SJCRH30 (cell line): ENCODE measurements at regions not wholly inside any gene's neighbourhood (a gene's known extent, or its start where the extent isn't known, plus 50 kb on each side); places are given as distances from the start of the nearest gene placed in this dataset.

ENCODE experiments used
- DNase-seq, 2 experiments: peaks; one replicate each; pipeline ENCODE4 v3.0.0-alpha.2; 2015 to 2020
- H3K27ac ChIP-seq: fragments of 250-450 bp; sonication (Bioruptor Pico); 2 replicates; pipeline ENCODE4 v1.5.1; 2020; ENCODE audit warnings: mild to moderate bottlenecking, moderate library complexity
- H3K27me3 ChIP-seq: fragments of 250-450 bp; sonication (Bioruptor Pico); 2 replicates; pipeline ENCODE4 v1.5.1; 2020; ENCODE audit warnings: mild to moderate bottlenecking, moderate library complexity
- H3K36me3 ChIP-seq: fragments of 250-450 bp; sonication (Bioruptor Pico); 2 replicates; pipeline ENCODE4 v1.5.1; 2020; ENCODE audit warnings: mild to moderate bottlenecking, moderate library complexity
- H3K4me1 ChIP-seq: fragments of 250-450 bp; sonication (Bioruptor Pico); 2 replicates; pipeline ENCODE4 v1.5.1; 2020; ENCODE audit warnings: mild to moderate bottlenecking, moderate library complexity
- H3K4me3 ChIP-seq: fragments of 250-450 bp; sonication (Bioruptor Pico); 2 replicates; pipeline ENCODE4 v1.5.1; 2020; ENCODE audit warnings: mild to moderate bottlenecking, moderate library complexity
- H3K9me3 ChIP-seq: fragments of 250-450 bp; sonication (Bioruptor Pico); replicated peaks from 2 replicates; pipeline ENCODE4 v1.5.1; 2020; ENCODE audit warnings: mild to moderate bottlenecking, moderate library complexity

GRCh38 chr4:137156054-137156453 is 376.2 kb downstream of the PCDH18 start:
- no peak for DNase-seq
- Histone ChIP-seq H3K4me1 (no peaks in the 10 kb centered on the region), H3K36me3 (no peaks in the 10 kb centered on the region), H3K27ac (no peak overlapping the region), H3K9me3 (no peaks in the 10 kb centered on the region), H3K27me3 (no peaks in the 10 kb centered on the region), H3K4me3 (no peak overlapping the region)

GRCh38 chr4:137131201-137131600 is 401.1 kb downstream of the PCDH18 start:
- no peak for DNase-seq
- Histone ChIP-seq H3K4me3 (no peak overlapping the region), H3K27ac (no peak overlapping the region), H3K9me3 (no peaks in the 10 kb centered on the region), H3K36me3 (no peaks in the 10 kb centered on the region), H3K4me1 (no peaks in the 10 kb centered on the region), H3K27me3 (no peaks in the 10 kb centered on the region)

- Histone ChIP-seq H3K36me3 (no peaks in the 10 kb centered on the region), H3K27me3 (no peaks in the 10 kb centered on the region), H3K27ac (no peak overlapping the region), H3K9me3 (no peaks in the 10 kb centered on the region), H3K4me3 (no peak overlapping the region), H3K4me1 (no peaks in the 10 kb centered on the region)
- no peak for DNase-seq
These were observed 402.4 kb downstream of the PCDH18 start for GRCh38 chr4:137129845-137130244.

GRCh38 chr4:137129441-137129840 is 402.9 kb downstream of the PCDH18 start:
- no peaks in the 10 kb centered on the region for H3K36me3 ChIP-seq
- DNase-seq: no peak
- H3K4me1 ChIP-seq: no peaks in the 10 kb centered on the region
- H3K27ac ChIP-seq: no peak overlapping the region
- no peaks in the 10 kb centered on the region for H3K9me3 ChIP-seq
- no peak overlapping the region for H3K4me3 ChIP-seq
- H3K27me3 ChIP-seq: no peaks in the 10 kb centered on the region

- Histone ChIP-seq H3K36me3 (no peaks in the 10 kb centered on the region), H3K27ac (no peak overlapping the region), H3K4me1 (no peaks in the 10 kb centered on the region), H3K27me3 (no peaks in the 10 kb centered on the region), H3K9me3 (no peaks in the 10 kb centered on the region), H3K4me3 (peak overlapping the region; percentile 47)
- DNase-seq: peak; percentile 8 to 22
These were observed 407.3 kb downstream of the PCDH18 start for GRCh38 chr4:137125011-137125410.

- H3K27ac ChIP-seq: no peak overlapping the region
- H3K4me1 ChIP-seq: no peaks in the 10 kb centered on the region
- no peaks in the 10 kb centered on the region for H3K27me3 ChIP-seq
- no peaks in the 10 kb centered on the region for H3K9me3 ChIP-seq
- DNase-seq: peak; percentile 8 to 67
- H3K4me3 ChIP-seq: peak overlapping the region; percentile 47
- H3K36me3 ChIP-seq: no peaks in the 10 kb centered on the region
These were observed 407.9 kb downstream of the PCDH18 start for GRCh38 chr4:137124278-137124932.

GRCh38 chr4:137122876-137123275 is 409.4 kb downstream of the PCDH18 start:
- H3K36me3 ChIP-seq: no peaks in the 10 kb centered on the region
- H3K27ac ChIP-seq: no peak overlapping the region
- H3K4me3 ChIP-seq: no peak overlapping the region
- no peak for DNase-seq
- H3K4me1 ChIP-seq: no peaks in the 10 kb centered on the region
- no peaks in the 10 kb centered on the region for H3K9me3 ChIP-seq
- H3K27me3 ChIP-seq: no peaks in the 10 kb centered on the region

GRCh38 chr4:137116144-137116543 is 416.1 kb downstream of the PCDH18 start:
- no peak for DNase-seq
- H3K9me3 ChIP-seq: no peaks in the 10 kb centered on the region
- no peaks in the 10 kb centered on the region for H3K36me3 ChIP-seq
- no peak overlapping the region for H3K27ac ChIP-seq
- H3K27me3 ChIP-seq: no peaks in the 10 kb centered on the region
- H3K4me3 ChIP-seq: no peak overlapping the region
- H3K4me1 ChIP-seq: no peaks in the 10 kb centered on the region

GRCh38 chr4:137106733-137107132 is 425.6 kb downstream of the PCDH18 start:
- Histone ChIP-seq H3K9me3 (no peaks in the 10 kb centered on the region), H3K27me3 (no peaks in the 10 kb centered on the region), H3K4me1 (no peaks in the 10 kb centered on the region), H3K4me3 (no peak overlapping the region), H3K27ac (no peak overlapping the region), H3K36me3 (no peaks in the 10 kb centered on the region)
- no peak for DNase-seq

- DNase-seq: no peak
- Histone ChIP-seq H3K27ac (no peak overlapping the region), H3K4me3 (no peak overlapping the region), H3K27me3 (no peaks in the 10 kb centered on the region), H3K9me3 (no peaks in the 10 kb centered on the region), H3K36me3 (no peaks in the 10 kb centered on the region), H3K4me1 (no peaks in the 10 kb centered on the region)
These were observed 426.0 kb downstream of the PCDH18 start for GRCh38 chr4:137106287-137106686.

- Histone ChIP-seq H3K27me3 (no peaks in the 10 kb centered on the region), H3K4me3 (no peak overlapping the region), H3K36me3 (no peaks in the 10 kb centered on the region), H3K9me3 (no peaks in the 10 kb centered on the region), H3K27ac (no peak overlapping the region), H3K4me1 (no peaks in the 10 kb centered on the region)
- DNase-seq: no peak
These were observed 441.3 kb downstream of the PCDH18 start for GRCh38 chr4:137090951-137091350.

- Histone ChIP-seq H3K27ac (no peak overlapping the region), H3K4me3 (no peak overlapping the region), H3K27me3 (no peaks in the 10 kb centered on the region), H3K4me1 (no peaks in the 10 kb centered on the region), H3K9me3 (no peaks in the 10 kb centered on the region), H3K36me3 (no peaks in the 10 kb centered on the region)
- no peak for DNase-seq
These were observed 448.6 kb downstream of the PCDH18 start for GRCh38 chr4:137083571-137084135.

- Histone ChIP-seq H3K4me1 (no peaks in the 10 kb centered on the region), H3K4me3 (no peak overlapping the region), H3K27me3 (no peaks in the 10 kb centered on the region), H3K27ac (no peak overlapping the region), H3K36me3 (no peaks in the 10 kb centered on the region), H3K9me3 (no peaks in the 10 kb centered on the region)
- DNase-seq: no peak
These were observed 450.2 kb downstream of the PCDH18 start for GRCh38 chr4:137082061-137082460.

- no peaks in the 10 kb centered on the region for H3K27me3 ChIP-seq
- no peak for DNase-seq
- no peaks in the 10 kb centered on the region for H3K4me1 ChIP-seq
- H3K27ac ChIP-seq: no peak overlapping the region
- no peaks in the 10 kb centered on the region for H3K36me3 ChIP-seq
- H3K4me3 ChIP-seq: no peak overlapping the region
- no peaks in the 10 kb centered on the region for H3K9me3 ChIP-seq
These were observed 455.4 kb downstream of the PCDH18 start for GRCh38 chr4:137076908-137077307.

GRCh38 chr4:137075586-137075985 is 456.7 kb downstream of the PCDH18 start:
- Histone ChIP-seq H3K9me3 (no peaks in the 10 kb centered on the region), H3K36me3 (no peaks in the 10 kb centered on the region), H3K4me1 (no peaks in the 10 kb centered on the region), H3K27ac (no peak overlapping the region), H3K27me3 (no peaks in the 10 kb centered on the region), H3K4me3 (no peak overlapping the region)
- DNase-seq: no peak

GRCh38 chr4:137070614-137071013 is 461.7 kb downstream of the PCDH18 start:
- Histone ChIP-seq H3K4me1 (no peaks in the 10 kb centered on the region), H3K9me3 (no peaks in the 10 kb centered on the region), H3K27me3 (no peaks in the 10 kb centered on the region), H3K27ac (no peak overlapping the region), H3K36me3 (no peaks in the 10 kb centered on the region), H3K4me3 (no peak overlapping the region)
- DNase-seq: no peak
